ENCODE measurements at regions not wholly inside any gene's neighbourhood (a gene's known extent, or its start where the extent isn't known, plus 50 kb on each side); places are given as distances from the start of the nearest gene placed in this dataset.
"Not testable (repeated sequence)": the region's sequence is repeated elsewhere in the genome, so short reads cannot be mapped to it uniquely, and the experiment has no call there.

- no peak for DNase-seq
Observed at GRCh38 chr15:26020871-26021270, 157.7 kb upstream of the ATP10A start.

- DNase-seq: no peak
Observed at GRCh38 chr15:26017665-26018064, 154.5 kb upstream of the ATP10A start.

GRCh38 chr15:26015516-26016075 lies 152.5 kb upstream of the ATP10A start:
- DNase-seq: no peak

DNA sequence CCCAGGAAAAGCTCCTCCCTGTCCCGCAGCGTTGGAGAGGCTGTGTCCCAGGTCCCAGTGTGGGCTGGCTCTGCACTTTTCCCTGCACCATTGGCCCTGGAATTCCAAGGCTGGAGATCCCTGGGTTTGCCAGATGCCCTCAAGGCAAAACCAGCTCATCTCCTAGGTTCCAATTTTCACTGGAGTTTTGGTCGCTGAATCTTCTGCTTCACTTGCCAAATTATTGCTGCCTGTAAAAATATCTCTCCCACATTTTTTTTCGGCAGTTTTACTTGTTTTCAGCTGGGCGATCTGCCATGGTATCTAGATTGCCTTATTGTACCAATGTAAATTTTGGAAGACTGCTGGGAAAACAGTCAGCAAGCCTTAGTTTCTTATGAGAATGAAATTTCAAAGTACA lies 150.9 kb upstream of the ATP10A start:
- DNase-seq: no peak

DNA sequence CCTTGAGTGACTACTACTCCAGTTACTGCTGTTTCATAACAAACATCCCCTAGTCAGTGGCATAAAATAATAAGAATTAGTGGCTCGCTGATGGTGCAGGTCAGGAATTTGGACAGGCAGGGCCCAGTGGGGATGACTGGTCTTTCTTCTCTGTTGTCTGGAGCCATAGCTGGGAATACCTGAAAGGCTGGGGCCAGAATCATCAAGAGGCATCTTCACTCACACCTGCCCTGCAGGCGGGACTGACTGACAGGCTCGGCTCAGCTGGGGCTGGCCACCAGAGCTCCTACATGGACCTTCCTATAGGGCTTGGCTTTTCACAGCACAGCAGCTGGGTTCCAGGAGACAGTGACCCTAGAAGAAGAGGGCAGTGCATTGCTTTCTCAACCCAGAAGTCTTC lies 148.8 kb upstream of the ATP10A start:
- DNase-seq: no peak

DNA sequence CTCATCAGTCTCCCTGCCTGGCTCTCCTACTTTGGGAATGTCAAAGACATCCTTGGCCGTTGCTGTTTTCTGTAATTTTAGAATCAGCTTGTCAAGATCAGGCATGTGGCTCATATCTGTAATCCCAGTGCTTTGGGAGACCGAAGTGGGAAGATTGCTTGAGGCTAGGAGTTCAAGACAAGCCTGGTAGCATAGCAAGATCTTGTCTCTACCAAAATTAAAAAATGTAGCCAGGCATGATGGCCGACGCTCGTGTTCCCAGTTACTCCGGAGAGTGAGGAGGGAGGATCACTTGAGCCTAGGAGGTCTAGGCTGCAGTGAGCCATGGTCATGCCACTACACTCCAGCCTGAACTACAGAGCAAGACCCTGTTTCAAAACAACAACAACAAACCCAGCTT lies 144.0 kb upstream of the ATP10A start:
- no peak for DNase-seq

DNA sequence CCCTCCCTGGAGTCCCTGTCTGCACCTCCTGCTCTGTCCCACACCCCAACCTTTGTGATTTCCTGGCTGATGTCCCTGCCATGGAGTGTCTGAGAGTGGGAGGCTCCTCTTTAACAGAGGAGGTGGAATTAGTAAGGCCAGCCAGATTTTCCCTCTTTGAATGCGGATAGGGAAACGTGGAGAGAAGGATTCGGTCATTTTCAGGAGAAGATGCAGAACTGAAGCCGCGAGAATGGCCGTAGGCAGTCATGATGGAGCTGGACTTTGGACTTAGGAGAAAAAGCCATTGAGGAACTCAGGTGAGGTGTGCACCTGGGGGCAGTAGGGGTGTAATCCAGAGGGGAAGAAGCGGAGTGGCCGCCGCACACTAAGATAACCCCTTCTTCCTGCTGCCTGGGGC lies 138.1 kb upstream of the ATP10A start:
- DNase-seq: no peak

GRCh38 chr15:25993506-25993905 lies 130.4 kb upstream of the ATP10A start:
- DNase-seq: no peak

DNA sequence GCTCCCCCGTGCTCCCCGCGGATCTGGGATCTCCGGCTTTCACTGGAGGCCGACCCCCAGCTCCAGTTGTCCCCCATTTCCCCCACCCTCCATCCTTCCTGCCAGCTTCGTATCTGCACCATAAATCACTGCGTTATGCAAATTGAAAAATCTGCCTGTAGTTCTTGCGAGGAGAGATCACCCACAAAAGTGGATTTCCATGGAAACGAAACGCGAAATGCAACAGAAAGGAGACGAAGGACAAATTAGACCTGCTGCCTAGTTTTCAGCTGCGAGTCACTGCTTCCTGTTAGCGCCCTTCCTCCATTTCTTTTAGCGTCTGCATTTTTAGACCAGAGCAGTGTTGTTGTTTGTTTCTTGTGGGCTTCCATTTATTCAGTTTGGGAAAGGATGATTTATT lies 127.1 kb upstream of the ATP10A start:
- DNase-seq: no peak

GRCh38 chr15:25989327-25989726 lies 126.2 kb upstream of the ATP10A start:
- no peak for DNase-seq

- not testable (repeated sequence) for DNase-seq
Observed at GRCh38 chr15:25988716-25989115, 125.6 kb upstream of the ATP10A start.

GRCh38 chr15:25987638-25988037 lies 124.5 kb upstream of the ATP10A start:
- no peak for DNase-seq

- no peak for DNase-seq
Observed at GRCh38 chr15:25985165-25985564, 122.0 kb upstream of the ATP10A start.

DNA sequence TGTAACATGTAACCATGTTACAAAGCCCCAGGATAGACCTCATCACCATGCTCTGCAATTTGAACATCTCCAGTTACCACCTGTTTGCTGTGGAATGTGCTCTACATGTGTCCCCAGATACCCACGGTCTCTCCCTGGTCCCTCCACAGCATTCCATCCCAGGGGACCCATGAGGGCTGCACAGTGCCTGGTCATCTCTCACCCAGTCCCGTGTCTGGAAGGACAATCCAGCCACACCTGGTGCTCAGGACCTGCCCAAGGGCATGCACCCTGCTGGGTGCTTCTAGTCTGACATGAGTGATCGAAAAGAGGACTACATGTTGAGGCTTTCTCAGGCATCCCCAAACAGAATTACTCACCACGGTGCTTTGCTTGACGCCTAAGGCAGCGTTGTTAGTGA lies 119.6 kb upstream of the ATP10A start:
- no peak for DNase-seq

DNA sequence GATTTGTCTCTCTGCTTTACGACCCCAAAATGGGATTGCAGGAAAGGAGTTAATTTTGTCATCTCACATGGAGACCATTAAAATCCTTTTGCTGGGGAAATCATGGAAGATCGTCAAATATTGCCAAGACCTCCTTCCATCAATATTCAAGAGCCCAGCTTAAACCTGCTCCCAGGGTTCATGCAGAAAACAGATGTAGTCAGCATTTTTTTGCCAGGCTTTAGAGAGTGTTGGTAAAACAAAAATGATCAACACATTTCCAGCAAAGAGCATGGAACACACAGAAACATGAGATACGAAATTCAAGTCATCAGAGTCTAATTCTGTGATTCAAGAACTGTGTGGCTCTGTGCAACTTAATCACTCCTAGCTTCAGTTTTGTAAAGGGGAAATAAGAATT lies 118.0 kb upstream of the ATP10A start:
- DNase-seq: no peak

- DNase-seq: no peak
Observed at GRCh38 chr15:25972141-25972675, 109.1 kb upstream of the ATP10A start.

DNA sequence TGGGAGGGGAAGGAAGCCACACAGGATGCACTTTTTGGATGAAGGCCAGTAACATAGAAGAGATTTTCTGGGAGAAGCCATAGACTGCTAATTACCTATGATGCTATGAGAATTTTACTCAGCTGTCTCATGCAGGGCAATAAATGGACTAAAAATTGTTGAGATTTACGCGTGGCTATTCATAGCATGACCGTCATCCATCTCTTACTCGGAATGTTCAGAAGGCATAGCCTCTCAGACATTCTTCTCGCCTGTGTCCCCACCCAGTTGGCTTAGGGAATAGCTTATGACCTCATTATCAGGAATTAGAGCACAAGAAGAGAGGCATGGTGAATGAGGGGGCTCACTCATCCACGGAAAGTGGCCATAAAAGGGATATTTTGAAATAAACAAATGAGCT lies 107.9 kb upstream of the ATP10A start:
- DNase-seq: no peak

DNA sequence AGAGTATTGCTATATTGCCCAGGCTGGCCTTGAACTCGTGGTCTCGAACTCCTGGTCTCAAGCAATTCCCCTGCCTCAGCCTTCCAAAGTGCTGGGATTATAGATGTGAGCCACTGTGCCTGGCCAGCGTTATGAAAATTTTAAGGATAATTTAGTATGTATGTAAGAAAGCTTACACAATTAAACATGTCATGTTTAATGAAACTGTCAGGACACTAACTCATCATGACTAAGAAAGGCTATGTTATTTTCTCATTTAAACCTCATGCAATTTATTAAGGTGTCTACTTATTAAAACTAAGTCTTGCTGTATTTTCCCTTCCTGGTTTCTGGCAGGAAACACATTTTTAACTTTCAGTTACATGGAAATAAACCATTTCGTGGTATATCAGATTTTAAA lies 106.8 kb upstream of the ATP10A start:
- DNase-seq: no peak

DNA sequence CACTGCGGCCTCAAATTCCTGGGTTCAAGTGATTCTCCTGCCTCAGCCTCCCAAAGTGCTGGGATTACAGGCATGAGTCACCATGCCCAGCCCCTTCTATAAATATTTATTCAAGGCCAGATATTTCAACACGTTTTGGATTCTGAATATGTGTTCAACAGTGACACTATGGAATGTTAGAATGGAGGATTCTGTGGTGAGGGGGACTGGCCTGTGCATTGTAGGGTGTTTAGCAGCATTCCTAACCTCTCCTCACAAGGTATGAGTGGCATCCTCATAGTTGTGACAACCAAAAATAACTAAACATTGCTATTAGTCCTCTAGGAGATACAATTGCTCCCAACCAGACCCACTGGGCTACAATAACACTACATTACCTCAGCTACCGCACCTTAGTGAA lies 104.0 kb upstream of the ATP10A start:
- DNase-seq: no peak

- DNase-seq: no peak
Observed at GRCh38 chr15:25965326-25965725, 102.2 kb upstream of the ATP10A start.

GRCh38 chr15:25960273-25960672 lies 97.1 kb upstream of the ATP10A start:
- no peak for DNase-seq

DNA sequence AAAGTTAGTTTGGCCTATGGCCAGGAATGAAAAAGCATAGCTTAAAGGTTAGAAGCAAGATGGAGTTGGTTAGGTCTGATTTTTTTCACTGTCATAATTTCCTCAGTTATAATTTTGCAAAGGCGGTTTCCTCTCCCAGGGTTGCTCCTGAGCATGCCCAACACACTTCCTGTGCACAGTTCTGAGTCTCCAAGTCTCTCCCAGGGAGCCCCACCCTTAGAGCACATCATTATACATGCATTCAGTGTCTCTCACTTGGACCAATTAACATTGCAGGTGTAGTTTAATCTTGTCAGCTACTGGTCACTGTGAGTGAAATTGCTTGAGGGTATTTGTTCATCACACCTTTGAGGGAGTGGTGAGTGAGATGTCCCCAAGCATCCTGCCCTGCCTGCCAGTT lies 96.0 kb upstream of the ATP10A start:
- DNase-seq: no peak

- no peak for DNase-seq
Observed at GRCh38 chr15:25955628-25956027, 92.5 kb upstream of the ATP10A start.

- no peak for DNase-seq
Observed at GRCh38 chr15:25954398-25954797, 91.3 kb upstream of the ATP10A start.

DNA sequence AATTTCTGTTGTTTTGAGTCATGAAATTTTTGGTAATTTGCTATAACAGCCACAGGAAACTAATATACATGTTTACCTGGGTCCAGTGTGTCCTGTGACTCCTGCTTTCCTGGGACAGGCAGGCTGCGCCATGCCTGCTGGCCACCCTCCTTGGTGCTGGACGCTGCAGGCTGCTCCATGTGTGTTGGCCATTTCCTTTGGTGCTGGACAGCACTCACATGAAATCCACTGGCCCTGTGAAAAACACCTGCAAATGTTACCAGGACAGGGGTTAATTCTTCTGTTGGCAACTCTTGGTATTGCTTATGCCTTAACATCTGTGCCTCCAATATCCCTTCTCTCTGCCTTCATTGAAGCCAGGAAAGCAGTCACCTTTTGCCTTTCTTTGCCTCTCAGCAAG lies 86.9 kb upstream of the ATP10A start:
- DNase-seq: no peak
